ENCODE measurements at regions not wholly inside any gene's neighbourhood (a gene's known extent, or its start where the extent isn't known, plus 50 kb on each side); places are given as distances from the start of the nearest gene placed in this dataset.

DNA sequence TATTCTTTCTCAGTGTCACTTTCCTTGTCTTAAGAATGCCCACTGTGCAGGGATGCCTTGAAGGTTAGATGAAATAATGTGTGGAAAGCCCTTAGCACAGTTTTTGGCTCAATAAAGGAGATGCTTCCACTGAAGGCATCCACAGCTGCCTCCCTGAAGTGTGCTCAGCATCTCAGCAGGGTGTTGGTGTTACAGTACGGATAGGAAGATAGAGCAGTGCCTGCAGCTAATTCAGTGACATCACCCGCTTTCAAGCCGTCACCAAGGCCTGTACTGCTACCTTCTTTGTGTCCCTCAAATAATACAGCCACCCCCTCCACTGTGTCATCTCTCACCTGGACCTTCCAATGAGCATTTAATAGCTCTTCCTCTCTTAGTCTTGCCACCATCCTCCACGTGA is 59.0 kb downstream of the NDUFS5 start:
- DNase-seq = no peak

DNA sequence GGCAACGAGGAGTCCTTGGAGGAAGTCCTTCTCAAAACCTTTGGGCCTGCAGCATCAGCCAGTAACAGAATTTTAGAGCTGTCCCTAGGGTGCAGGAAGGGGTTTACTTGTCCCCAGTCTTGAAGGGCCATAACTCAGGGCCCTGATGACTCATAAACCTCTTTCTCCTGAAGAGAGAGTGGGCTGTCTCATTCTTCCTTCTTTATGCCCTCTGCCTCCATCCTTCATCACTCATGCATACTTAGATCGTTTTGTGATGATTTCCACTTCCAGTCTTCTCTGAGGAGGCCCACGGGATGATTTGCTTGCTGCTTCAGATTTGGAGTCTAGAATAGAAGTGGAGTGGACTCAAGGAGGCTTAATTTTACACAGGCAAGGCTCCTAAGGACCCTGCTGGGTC is 60.2 kb downstream of the NDUFS5 start:
- DNase-seq = no peak

DNA sequence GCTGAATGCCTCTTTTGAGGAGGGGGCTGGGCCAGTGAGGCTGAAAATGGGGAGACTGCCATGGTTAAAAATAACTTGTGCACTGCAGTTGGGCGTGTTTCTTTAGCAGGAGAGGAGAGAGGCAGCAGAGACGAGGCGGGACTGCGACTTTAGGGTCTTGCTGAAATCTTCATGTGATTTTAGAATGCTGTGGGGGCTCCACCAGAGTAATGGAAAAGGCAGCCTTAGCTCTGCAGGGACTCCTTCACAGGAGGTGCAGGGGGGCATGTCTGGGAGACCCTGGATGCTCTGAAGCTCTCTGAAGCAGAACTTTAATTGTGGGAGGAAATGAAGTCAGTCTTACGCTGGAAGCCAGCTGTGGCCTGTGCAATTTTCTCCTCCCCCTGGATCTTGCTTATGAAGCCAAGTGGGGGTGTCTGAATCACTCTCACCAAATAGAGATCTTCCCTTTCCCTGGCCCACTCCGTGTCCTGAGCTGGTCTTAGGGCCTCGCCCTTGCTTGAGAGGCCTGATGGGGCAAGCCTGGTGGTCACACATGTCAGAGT is 60.8 kb downstream of the NDUFS5 start:
- peak; percentile 66 for DNase-seq

DNA sequence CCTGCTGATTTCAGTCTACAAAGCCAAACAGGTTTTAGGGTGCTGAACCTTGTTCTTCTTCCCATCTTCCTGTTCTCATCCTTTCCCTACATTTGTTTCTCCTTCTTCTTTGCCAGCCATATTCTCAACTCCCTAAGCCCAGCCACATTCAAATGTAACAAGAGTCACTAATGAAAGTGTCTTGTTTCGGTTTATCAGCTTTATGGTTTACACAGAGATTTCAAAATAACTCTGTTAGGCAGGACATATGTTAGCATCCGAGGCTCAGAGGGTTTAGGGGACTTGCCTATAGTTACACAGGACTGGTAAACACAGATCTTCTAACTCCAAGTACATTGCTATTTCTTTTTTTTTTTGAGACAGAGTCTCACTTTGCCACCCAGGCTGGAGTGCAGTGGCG is 61.3 kb downstream of the NDUFS5 start:
- DNase-seq = no peak

DNA sequence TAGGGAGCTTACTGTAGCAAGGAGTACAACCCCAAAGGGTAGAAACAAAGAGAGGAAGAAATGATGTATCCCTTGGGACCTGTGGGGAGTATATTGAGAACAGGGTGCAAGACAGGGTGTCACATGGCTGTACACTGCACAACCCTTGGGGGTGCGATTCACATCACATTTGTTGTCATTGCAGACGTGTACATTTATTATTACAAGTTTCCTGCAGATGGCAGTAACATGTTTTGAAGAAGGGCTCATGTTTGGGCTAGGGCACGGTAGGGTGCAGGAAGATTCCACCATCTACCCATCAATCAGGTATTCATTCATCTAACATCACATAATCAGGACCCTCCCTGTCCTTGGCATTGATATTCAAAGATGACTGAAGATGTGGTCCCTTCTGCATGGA is 62.5 kb downstream of the NDUFS5 start:
- DNase-seq = no peak

DNA sequence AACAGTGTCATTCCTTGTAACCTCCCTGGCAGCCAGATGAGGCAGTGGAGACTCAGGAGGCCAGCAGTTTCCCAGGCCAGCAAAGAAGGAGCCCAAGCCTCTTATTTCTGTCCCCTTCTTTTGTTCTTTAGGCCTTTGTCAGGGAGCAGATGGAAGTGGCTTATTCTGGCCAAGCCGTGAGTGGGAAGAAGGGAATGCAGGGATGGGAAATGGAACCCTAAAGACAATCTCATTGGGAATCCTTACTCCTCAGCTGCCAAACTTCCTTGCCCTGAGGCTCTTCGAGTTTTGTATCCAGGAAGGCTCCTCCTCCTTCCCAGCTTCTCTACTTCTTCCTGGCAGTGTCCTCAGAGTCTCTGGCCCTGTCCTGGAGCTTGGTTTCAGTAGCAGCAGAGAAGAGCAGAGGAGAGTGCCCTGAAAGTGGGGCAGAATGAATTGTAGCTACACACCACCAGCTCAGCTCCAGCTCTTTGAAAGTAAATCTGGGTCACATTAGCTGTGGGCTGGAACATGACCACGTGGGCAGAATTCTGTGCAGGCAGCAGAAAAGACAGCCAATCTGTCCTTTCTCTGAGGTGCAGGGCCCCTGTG is 63.9 kb downstream of the NDUFS5 start:
- no peak for DNase-seq

DNA sequence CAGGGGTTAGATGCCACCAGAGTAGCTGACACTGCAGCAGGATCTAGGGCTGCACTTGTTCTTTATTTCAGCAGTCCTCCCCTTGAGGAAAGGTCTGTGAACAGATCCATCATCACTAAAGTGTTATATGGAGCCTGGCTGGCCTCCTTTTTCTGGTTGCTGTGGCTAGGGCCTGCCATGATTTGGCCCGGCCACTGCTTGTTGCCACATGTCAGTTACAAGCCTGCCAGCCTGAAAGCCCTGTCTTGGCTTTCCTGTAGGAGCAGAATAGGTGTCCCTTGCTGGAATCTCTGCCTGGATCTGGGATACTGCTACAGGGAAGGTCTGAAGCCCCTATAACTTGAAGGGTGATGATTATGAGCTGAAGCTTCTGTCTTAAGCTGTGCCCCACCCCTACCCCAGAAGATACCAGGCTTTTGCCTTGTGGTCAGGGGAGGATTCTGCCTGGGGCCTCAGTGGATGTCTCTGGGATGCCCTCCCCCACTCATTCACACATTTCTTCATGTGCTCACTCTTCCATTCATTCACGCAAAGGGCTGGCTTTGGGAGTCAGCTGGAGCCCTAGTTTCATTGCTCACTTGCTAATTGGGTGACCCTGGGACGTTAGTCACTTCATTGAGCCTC is 64.7 kb downstream of the NDUFS5 start:
- DNase-seq = no peak

DNA sequence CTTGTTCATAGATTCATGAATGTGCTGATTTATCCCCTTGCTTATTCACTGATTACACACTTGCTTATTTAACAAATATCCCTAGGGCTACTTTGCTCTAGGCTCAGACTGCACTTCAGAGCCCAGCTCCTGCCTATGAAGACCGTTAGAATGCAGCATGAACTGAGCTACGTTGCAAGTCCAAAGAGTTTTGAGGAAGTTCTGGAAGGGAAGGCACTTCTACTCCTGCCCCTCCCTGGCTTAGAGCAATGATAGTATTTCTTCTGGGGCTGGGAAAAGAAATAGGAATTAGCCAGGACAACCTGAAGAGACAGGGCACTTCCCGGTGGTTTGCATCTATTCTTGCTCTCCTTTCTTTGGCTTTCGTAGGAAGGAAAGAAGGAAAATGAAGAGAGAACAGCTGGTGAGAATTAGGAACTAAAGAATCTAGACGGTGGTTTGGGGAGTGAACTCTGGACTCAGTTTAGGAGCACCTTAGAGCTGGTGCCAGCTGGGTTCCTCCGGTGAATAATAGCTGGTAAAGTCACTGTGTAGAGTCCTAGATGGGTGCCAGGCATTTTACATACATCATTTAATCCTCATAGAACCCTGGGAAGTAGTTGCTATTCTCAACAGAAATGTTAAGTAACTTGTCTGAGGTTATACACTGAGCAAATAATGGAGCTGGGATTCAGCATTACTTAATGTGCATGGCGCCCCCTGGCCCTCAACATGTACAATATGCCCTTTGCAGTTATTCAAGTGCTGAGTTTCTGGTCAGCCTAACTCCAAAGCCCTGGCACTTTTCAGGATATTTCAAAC is 65.9 kb downstream of the NDUFS5 start:
- DNase-seq = peak; percentile 66

DNA sequence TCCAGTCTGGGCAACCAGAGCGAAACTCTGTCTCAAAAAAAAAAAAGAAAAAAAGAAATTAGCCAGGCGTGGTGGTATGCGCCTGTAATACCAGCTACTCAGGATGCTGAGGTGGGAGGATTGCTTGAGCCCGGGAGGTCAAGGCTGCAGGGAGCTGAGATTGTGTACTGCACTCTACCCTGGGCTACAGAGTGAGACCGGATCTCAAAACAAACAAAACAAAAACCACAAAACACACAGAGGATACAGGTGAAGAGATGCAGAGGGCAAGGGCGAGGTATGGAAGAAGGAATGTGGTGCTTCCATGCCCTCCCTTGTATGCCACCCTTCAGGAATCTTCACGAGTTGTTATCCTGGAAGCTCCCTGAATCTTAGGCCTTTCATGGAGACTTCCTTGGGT is 68.5 kb downstream of the NDUFS5 start:
- no peak for DNase-seq

DNA sequence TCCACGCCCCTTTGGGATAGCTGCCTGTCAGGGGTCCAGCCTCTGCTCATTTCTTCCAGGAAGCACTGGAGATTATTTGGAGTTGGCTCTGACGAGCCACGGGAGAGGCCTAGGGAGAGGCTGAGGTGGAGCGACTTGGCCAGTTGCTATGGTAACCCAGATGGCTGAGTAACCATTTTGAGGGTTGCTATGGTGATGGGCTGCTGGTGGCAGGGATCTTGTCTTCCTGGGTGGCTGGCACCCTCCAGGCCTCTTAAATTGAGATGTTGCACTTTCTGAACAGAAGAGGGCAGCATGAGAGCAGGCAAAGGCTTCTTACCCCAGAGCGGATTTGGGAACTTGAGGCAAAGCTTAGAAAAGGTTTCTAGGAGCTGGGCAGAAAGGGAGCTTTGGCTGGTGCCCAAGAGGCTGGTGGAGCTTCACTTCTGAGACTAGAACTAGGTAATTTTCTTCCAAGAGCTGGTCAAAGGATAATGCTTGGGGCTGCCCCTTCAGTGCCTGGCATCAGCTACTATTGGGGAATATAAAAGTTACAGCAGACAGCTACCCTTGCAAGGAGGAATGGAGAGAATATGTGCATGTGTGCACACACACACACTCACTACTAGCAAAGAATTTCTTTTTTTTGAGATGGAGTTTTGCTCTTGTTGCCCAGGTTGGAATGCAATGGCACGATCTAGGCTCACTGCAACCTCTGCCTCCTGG is 72.5 kb downstream of the NDUFS5 start:
- DNase-seq = peak; percentile 85

DNA sequence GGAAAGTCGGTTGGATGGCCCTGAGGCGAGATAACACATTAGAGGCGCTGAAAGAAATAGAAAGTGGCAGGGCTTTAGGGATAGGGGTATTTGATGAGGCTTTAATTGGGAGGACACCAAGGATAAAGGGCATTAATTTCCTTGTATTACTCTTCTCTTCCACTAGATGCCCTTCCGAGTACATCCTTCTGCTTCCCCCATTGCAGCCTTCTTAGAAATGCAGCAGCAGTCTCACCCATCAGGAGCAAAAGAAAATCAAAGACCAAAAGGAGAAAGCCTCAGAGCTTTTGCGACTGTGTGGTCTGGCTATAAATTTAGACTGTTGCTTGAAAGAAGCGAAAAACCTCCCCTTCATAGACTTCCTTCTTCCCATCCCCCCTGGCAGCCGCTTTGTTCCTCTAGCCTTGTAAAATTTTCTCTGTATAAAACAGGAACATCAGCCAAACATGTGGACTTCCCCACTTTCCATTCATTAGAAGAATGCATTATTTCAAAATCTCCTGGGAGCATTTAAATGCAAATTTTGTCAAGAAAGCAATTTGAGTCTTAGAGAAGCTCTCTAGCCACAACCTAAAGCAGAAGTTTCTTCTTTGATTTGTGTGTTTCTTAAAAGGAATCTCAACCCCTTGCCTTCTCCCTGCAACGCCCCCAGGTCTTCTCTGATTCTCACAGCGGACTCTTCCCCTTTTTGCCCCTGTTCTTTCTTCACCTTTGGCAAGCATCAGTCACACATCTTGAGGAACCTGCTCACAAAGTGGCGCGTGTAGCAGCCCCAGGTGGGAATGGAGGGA is 76.6 kb downstream of the NDUFS5 start:
- peak; percentile 98 for DNase-seq

DNA sequence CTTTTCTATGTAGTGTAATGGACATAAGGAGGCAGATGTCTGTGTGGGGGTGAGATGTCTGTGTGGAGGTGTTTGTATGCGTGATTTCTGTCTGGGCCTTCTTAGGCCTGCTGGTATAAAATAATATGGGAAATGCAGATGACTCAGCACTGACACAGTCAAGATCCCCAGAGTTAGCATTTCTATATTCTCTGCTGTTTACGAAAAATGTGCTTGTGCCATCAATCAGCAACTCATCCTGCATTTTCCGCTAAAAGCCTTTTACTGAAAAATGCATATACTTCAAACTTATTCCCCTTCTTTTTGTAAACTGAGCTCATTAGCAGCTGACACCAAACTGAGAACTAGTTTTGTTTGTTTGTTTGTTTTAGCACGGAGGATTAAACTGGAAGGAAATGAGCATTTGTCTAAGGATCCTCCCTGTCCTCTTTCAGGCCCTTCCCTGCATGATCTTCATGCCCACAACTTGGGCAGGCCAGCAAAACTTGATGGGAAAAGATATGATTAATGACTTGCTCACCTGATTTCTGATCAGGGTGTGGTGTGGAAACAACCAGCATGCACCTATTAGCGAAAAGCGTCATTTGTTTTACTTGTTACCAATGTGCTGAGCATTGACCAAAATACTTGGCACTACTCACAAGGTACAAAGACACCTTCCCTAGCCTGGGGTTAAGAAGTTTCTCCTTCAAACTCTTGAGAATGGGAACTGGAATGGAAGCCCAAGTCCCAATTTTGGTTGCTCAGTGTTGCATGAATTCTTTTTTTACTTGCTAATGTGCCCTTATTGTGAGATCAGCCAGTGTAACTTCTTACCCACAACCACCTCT is 77.4 kb downstream of the NDUFS5 start:
- DNase-seq = no peak

DNA sequence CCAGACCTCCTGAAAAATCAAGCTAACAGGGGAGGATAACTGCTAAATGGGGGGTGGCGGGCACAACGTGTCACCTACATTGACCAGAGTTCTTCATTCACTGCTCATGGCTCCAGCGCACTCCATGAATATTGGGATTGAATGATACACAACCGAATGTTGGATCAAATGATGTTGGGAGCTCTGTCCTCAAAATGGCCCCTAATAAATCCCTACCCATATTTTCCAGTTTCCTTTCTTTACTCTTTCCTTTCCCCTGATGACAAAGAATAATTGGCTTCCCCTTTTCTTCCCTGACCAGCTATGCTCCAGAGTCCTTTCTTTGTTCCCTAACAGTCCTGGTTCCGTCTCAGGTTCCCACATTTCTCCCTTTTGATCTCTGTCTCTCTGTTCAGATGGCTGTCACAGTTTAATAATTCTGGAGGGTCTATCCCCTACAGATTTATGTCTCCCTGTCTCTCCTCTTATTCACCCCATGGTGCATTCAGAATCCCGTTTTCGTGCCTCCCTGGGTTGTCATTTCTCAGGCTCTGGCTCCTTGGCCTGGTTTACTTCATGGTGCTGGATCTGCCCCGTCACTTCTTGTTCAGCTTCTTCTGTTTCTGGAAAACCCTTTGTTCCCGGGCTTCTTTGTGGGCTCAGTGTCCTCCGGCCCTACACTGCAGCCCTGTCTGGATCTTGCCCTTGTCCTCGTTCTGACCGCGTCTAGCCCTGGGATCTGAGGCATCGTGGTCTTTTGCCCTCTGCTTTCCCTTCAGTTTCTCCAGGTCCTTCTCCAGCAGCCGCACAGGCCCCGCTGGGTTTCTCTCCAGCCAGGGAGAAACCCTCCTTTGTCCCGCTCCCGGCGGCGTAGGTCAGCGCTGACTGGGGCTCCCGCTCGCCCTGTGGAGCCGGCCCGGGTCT is 78.3 kb downstream of the NDUFS5 start:
- peak; percentile 67 for DNase-seq

DNA sequence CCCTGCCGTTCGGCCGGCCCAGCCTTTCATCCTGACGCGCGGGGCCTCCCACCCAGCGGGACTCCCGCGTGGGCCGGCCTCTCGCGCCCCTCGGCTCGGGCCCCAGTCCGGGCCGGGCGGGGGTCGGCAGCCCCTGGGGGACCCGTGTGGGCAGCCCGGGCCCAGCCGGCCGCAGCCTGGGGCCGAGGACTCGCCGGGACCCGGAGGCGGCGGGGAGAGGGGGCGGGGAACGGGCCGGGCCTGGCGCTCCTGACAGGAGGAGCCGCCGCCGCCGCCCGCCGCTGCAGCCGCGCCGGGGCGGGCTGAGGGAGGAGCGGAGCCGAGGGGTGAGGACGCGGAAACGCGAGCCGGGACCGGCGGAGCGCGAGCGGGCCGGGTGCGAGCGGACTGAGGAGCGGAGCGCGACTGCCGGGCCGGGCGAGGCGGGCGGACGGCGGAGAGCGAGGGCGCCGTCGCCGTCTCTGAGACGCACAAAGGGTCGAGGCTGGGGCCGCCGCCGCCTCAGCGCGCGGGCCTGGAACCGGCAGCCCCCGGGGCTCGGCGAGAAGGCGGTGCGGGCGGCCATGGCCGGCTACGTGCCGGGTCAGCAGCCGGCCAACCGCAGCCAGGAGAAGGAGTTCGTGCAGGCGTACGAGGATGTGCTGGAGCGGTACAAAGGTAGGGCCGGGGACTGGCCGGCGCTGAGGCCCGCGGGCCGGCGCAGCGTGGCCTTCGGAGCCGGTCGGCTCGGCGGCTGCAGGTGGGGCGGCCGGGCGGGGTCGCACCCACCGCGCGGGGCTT is 79.1 kb downstream of the NDUFS5 start:
- DNase-seq = peak; percentile 80

DNA sequence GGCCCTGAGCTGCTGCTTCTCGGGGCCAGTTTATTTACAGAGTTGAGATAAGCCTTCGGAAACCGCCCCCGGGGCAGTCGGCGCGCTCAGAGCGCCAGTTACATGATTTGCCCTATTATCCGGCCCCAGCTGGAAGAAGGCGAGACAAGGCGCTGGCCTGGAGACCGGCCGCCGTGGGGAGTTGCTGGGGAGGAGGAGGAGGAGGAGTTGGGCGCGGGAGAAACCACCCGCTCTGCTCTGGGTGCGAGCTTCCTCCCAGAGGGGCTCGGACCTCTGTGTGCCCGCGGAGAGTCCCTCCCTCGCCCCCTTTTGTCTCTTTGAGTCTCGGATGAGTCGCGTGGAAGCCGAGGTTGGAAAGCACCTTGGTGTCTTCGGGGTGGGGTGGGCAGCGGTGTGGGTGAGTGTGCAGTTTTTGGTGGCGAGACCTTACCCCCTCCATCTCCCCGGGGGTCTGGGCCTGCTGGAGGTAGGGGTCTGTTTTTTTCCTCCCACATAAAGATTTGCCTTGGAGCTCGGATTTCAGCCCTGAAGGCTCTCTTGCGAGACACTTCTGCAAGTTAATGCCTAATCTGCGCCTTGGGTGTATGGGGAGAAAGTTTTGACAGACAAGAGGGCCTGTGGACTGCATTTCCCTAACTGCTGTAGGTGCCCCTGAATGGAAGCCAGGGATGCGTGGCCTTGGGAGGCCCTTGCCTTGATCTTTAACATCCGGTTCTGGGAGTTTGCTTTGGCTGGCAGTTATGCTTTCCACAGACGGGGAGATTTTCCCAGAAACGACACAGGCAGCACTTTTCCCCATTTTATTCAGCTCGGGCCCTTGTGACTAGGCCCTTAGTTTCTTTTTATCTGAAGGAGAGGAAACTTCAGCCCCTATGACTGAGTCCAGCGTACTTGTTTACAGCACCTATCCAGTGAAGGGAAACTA is 80.0 kb downstream of the NDUFS5 start:
- DNase-seq = peak; percentile 68

DNA sequence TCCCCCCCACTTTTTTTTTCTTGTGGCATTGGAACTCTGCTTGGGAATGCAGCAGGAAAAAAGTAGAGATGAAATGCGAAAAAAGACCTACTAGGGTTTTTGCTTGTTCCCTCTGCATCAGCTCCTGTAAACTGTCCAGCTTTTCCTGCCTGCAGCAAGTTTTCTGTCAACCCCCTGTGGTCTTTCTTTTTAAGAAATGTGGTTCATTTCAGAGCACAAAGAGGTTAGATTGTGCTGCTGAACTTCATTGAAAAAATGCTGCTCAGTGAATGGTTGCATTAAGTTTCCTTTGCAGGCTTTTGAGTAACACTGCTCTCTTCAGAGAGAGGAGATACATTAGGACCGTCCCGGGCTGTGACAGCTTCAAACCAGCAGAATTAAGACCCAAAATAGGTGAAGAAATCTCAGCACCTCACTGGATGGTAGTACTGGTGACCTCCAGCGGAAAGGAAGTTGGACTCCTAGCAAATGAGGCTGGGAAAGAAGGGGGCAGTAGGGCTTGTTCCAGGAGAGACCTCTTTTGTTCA is 80.7 kb downstream of the NDUFS5 start:
- no peak for DNase-seq

DNA sequence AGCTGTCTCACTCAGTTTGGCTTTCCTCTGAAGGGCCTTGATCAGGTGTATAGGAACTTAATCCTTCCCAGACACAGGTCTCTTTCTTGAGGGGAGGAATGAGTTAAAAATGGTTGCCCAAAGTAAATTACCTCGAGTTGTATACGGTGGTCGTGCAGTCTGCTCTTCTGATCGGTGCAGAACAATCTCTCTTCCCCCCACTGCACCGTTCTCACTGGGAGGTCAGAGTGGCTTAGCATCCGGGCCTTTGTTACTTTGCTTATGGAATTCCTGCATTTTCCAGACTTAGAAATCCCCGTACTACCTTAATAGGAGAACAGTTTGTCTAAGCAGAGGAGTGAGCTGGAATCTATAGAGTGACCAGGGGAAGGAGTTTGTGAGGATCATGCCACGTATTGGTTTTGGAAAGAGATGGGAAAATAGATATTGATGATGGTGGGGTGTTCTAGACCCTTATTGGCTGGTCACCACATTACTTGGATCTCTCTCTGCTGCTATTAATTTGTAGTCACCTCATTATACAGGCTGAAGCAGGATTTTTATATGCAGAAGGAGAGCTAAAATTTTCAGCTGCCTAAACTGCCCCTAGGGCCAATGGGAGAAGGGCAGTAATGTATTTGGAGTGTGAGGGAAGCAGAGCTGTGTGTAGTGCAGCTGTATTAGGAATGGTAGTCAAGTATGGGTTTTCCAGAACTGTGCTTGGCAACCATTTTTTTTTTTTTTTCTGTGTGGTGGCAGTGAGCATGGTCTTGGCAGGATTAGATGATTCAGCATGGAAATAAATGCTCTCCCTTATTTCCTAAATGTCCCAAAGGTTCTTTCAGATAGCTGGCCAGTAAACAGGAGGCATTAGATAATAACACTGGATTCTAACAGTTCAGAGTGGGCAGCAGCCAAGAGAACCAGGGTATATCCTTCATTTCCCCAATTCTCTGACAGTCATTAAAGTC is 81.5 kb downstream of the NDUFS5 start:
- peak; percentile 9 for DNase-seq

Data from inflammatory macrophage treated with lipopolysaccharide for 4 hours (primary cell).